ENCODE measurements at regions not wholly inside any gene's neighbourhood (a gene's known extent, or its start where the extent isn't known, plus 50 kb on each side); places are given as distances from the start of the nearest gene placed in this dataset.

GRCh38 chr6:168901076-168901475 is 352.6 kb downstream of the THBS2 start:
- TF ChIP-seq CTCF (IDR thresholded peaks at IDR 0.05; ENCODE audit: low read length) (no peak), EZH2 (optimal IDR thresholded peaks at IDR 0.05; ENCODE audit: low read depth, low read length) (no peak), EZH2phosphoT487 (IDR thresholded peaks at IDR 0.05; ENCODE audit: low read length) (no peak)
